NB4 (cell line): ENCODE measurements at regions not wholly inside any gene's neighbourhood (a gene's known extent, or its start where the extent isn't known, plus 50 kb on each side); places are given as distances from the start of the nearest gene placed in this dataset.

Source experiments
- CTCF ChIP-seq: IDR thresholded peaks from one replicate; pipeline ENCODE4 v1.5.1; 2012; ENCODE audit warnings: low read depth, low read length
- MAX ChIP-seq: IDR thresholded peaks from 2 replicates; pipeline ENCODE4 v1.6.1; 2011; ENCODE audit warnings: low read depth, low read length

GRCh38 chr5:125002727-125003598, 256.5 kb upstream of the ZNF608 start:
- TF ChIP-seq CTCF, result no peak
- TF ChIP-seq MAX, result no peak
